Choroid plexus epithelial cell (primary cell): ENCODE measurements at regions not wholly inside any gene's neighbourhood (a gene's known extent, or its start where the extent isn't known, plus 50 kb on each side); places are given as distances from the start of the nearest gene placed in this dataset.

Experiments used
- DNase-seq: peaks from one replicate; pipeline ENCODE4 v3.0.0-alpha.2; 2010; ENCODE audit warnings: low read depth
- H3K4me3 ChIP-seq: 2 replicates; pipeline ENCODE4 v1.5.1; 2011; ENCODE audit warnings: low read depth, mild to moderate bottlenecking, control low read depth, low read length, moderate library complexity
- CTCF ChIP-seq: conservative IDR thresholded peaks from 2 replicates; pipeline ENCODE4 v1.5.1; 2011; ENCODE audit warnings: low read depth, mild to moderate bottlenecking, control low read depth, inconsistent platforms, low read length, moderate library complexity

- H3K4me3 ChIP-seq = no peak overlapping the region
- DNase-seq = no peak
- TF ChIP-seq CTCF = no peak
These were observed 190.6 kb upstream of the GRIK2 start for GRCh38 chr6:101202867-101203374.

GRCh38 chr6:101203664-101204063 is 189.8 kb upstream of the GRIK2 start:
- no peak overlapping the region for H3K4me3 ChIP-seq
- DNase-seq = no peak
- TF ChIP-seq CTCF = no peak

GRCh38 chr6:101208152-101208551 is 185.4 kb upstream of the GRIK2 start:
- H3K4me3 ChIP-seq = no peak overlapping the region
- no peak for TF ChIP-seq CTCF
- no peak for DNase-seq

- no peak for TF ChIP-seq CTCF
- no peak for DNase-seq
- H3K4me3 ChIP-seq = no peak overlapping the region
These were observed 180.9 kb upstream of the GRIK2 start for GRCh38 chr6:101212640-101213039.

- no peak for DNase-seq
- H3K4me3 ChIP-seq = no peak overlapping the region
- no peak for TF ChIP-seq CTCF
These were observed 171.5 kb upstream of the GRIK2 start for GRCh38 chr6:101222007-101222406.

- H3K4me3 ChIP-seq = no peak overlapping the region
- DNase-seq = no peak
- TF ChIP-seq CTCF = no peak
These were observed 168.8 kb upstream of the GRIK2 start for GRCh38 chr6:101224751-101225150.

- peak; percentile 64 for TF ChIP-seq CTCF
- H3K4me3 ChIP-seq = no peak overlapping the region
- DNase-seq = peak; percentile 63
These were observed 166.8 kb upstream of the GRIK2 start for GRCh38 chr6:101226677-101227135.
